Smooth muscle cell (in vitro differentiated cells): ENCODE measurements at regions not wholly inside any gene's neighbourhood (a gene's known extent, or its start where the extent isn't known, plus 50 kb on each side); places are given as distances from the start of the nearest gene placed in this dataset.

ENCODE experiments used
- DNase-seq: peaks from one replicate; lab custom pipeline; 2025; ENCODE audit not compliant: unreplicated experiment; lab: John Stamatoyannopoulos, UW
- H2AFZ ChIP-seq: fragments of 200-600 bp; sonication (generic); 2 replicates; pipeline ENCODE4 v1.6.0; 2016; ENCODE audit warnings: antibody characterized with exemption, low read depth, mild to moderate bottlenecking
- H3F3A ChIP-seq: fragments of 200-600 bp; sonication (generic); 2 replicates; pipeline ENCODE4 v1.6.0; 2017; ENCODE audit warnings: antibody characterized with exemption, low read depth
- H3K27ac ChIP-seq: fragments of 200-600 bp; sonication (generic); 2 replicates; pipeline ENCODE4 v1.5.1; 2016; ENCODE audit warnings: low read depth, mild to moderate bottlenecking
- H3K27me3 ChIP-seq: fragments of 200-600 bp; sonication (generic); 2 replicates; pipeline ENCODE4 v1.6.1; 2016; ENCODE audit warnings: low read depth, mild to moderate bottlenecking
- H3K36me3 ChIP-seq: fragments of 200-600 bp; sonication (generic); 2 replicates; pipeline ENCODE4 v1.5.1; 2016; ENCODE audit warnings: low read depth
- H3K4me1 ChIP-seq: fragments of 200-600 bp; sonication (generic); 2 replicates; pipeline ENCODE4 v1.5.1; 2016; ENCODE audit warnings: low read depth
- H3K4me2 ChIP-seq: fragments of 200-600 bp; sonication (generic); 2 replicates; pipeline ENCODE4 v1.6.0; 2016; ENCODE audit warnings: mild to moderate bottlenecking
- H3K4me3 ChIP-seq: fragments of 200-600 bp; sonication (generic); 2 replicates; pipeline ENCODE4 v1.5.1; 2016; ENCODE audit warnings: mild to moderate bottlenecking
- H3K79me2 ChIP-seq: fragments of 200-600 bp; sonication (generic); 2 replicates; pipeline ENCODE4 v1.6.0; 2016; ENCODE audit warnings: low read depth, mild to moderate bottlenecking
- H3K9ac ChIP-seq: fragments of 200-600 bp; sonication (generic); 2 replicates; pipeline ENCODE4 v1.6.0; 2016; ENCODE audit warnings: low read depth
- H3K9me3 ChIP-seq: fragments of 200-600 bp; sonication (generic); replicated peaks from 2 replicates; pipeline ENCODE4 v1.5.1; 2016; ENCODE audit warnings: low read depth
- H4K20me1 ChIP-seq: fragments of 200-600 bp; sonication (generic); 2 replicates; pipeline ENCODE4 v1.6.0; 2016; ENCODE audit warnings: low read depth
- CTCF ChIP-seq: fragments of 200-600 bp; sonication (generic); IDR thresholded peaks from 2 replicates; pipeline ENCODE4 v1.5.1; 2017; ENCODE audit warnings: borderline replicate concordance, mild to moderate bottlenecking, antibody characterized with exemption; ENCODE audit not compliant: insufficient read depth, poor library complexity, severe bottlenecking
- WGBS: methylation state at CpG from one replicate; pipeline ENCODE4 v1.1.7; 2016; ENCODE audit warnings: low lambda C conversion rate; 5-methylcytosine and 5-hydroxymethylcytosine counted together

GRCh38 chr20:24206995-24207394, 218.4 kb upstream of the GGTLC1 start:
- H3K79me2 ChIP-seq = no peaks in the 10 kb centered on the region
- no peaks in the 10 kb centered on the region for H4K20me1 ChIP-seq
- no peak overlapping the region for H2AFZ ChIP-seq
- H3K4me1 ChIP-seq = no peaks in the 10 kb centered on the region
- no peak overlapping the region for H3K9ac ChIP-seq
- H3K4me2 ChIP-seq = no peak overlapping the region
- H3F3A ChIP-seq = no peaks in the 10 kb centered on the region
- H3K4me3 ChIP-seq = no peak overlapping the region
- H3K9me3 ChIP-seq = no peaks in the 10 kb centered on the region
- peaks cover 19% of the 10 kb centered on the region for H3K27me3 ChIP-seq
- 32% methylated on average over 5 of the region's 5 CpGs for WGBS
- DNase-seq = no peak
- H3K36me3 ChIP-seq = no peaks in the 10 kb centered on the region
- no peak overlapping the region for H3K27ac ChIP-seq
- TF ChIP-seq CTCF = no peak

GRCh38 chr20:24203526-24204183, 215.1 kb upstream of the GGTLC1 start:
- Histone ChIP-seq H3K27ac (no peak overlapping the region), H4K20me1 (no peaks in the 10 kb centered on the region), H3K4me1 (no peaks in the 10 kb centered on the region), H2AFZ (no peak overlapping the region), H3K36me3 (no peaks in the 10 kb centered on the region), H3K4me2 (no peak overlapping the region), H3K27me3 (peaks cover 16% of the 10 kb centered on the region), H3K9ac (no peak overlapping the region), H3F3A (no peaks in the 10 kb centered on the region), H3K9me3 (no peaks in the 10 kb centered on the region), H3K4me3 (no peak overlapping the region), H3K79me2 (no peaks in the 10 kb centered on the region)
- no peak for DNase-seq
- no peak for TF ChIP-seq CTCF
- 89% methylated on average over 7 of the region's 7 CpGs for WGBS

GRCh38 chr20:24199501-24199900, 210.9 kb upstream of the GGTLC1 start:
- Histone ChIP-seq H3K9me3 (no peaks in the 10 kb centered on the region), H3K9ac (no peak overlapping the region), H3K4me2 (no peak overlapping the region), H3K4me3 (no peak overlapping the region), H3F3A (no peaks in the 10 kb centered on the region), H3K36me3 (no peaks in the 10 kb centered on the region), H3K79me2 (no peaks in the 10 kb centered on the region), H3K4me1 (no peaks in the 10 kb centered on the region), H3K27me3 (peaks cover 8% of the 10 kb centered on the region), H4K20me1 (no peaks in the 10 kb centered on the region), H3K27ac (no peak overlapping the region), H2AFZ (no peak overlapping the region)
- DNase-seq = no peak
- WGBS = 76% methylated on average over 6 of the region's 6 CpGs
- no peak for TF ChIP-seq CTCF

- WGBS = 72% methylated on average over 3 of the region's 3 CpGs
- Histone ChIP-seq H4K20me1 (no peaks in the 10 kb centered on the region), H3K4me3 (no peak overlapping the region), H3K79me2 (no peaks in the 10 kb centered on the region), H3K4me1 (no peaks in the 10 kb centered on the region), H3K27me3 (no peaks in the 10 kb centered on the region), H3K36me3 (no peaks in the 10 kb centered on the region), H3K4me2 (no peak overlapping the region), H2AFZ (no peak overlapping the region), H3K9me3 (no peaks in the 10 kb centered on the region), H3F3A (no peaks in the 10 kb centered on the region), H3K9ac (no peak overlapping the region), H3K27ac (no peak overlapping the region)
- no peak for TF ChIP-seq CTCF
- DNase-seq = no peak
Measured at GRCh38 chr20:24194143-24194542, 205.6 kb upstream of the GGTLC1 start.
